HCT116 (cell line): ENCODE measurements at regions not wholly inside any gene's neighbourhood (a gene's known extent, or its start where the extent isn't known, plus 50 kb on each side); places are given as distances from the start of the nearest gene placed in this dataset.

ENCODE experiments used
- ATAC-seq: fragments of 200-7000 bp; cut with Tn5 transposase; 2 replicates; pipeline ENCODE4 v1.9.1; 2020; ENCODE audit warnings: mild to moderate bottlenecking, moderate library complexity
- BruUV-seq: library from RNA; stranded (reverse); fragments of 400-500 nt; replicated peaks from 2 replicates; lab custom pipeline; 2021; lab: Mats Ljungman, UMichigan
- CTCF ChIA-PET: fragments of 300-600 bp; sonication (Branson Sonifier 250); formaldehyde crosslinking; loops from one replicate; lab custom pipeline; 2021; ENCODE audit warnings: antibody characterized with exemption; lab: Charles Lee
- POLR2A ChIA-PET: fragments of 300-600, 350-600 bp; sonication (Branson Sonifier 250); formaldehyde crosslinking; loops from one replicate; lab custom pipeline; 2021; ENCODE audit warnings: antibody characterized with exemption; lab: Charles Lee
- RAD21 ChIA-PET, 2 experiments: fragments of 300-600 bp; sonication (Branson Sonifier 250); formaldehyde crosslinking; loops; one replicate each; lab custom pipeline; 2023; ENCODE audit warnings: low total read pairs in 2 of 2; ENCODE audit not compliant: uncharacterized antibody in 2 of 2, unreplicated experiment in 2 of 2, low non-redundant PET in 1 of 2; lab: Charles Lee
- DNase-seq: peaks from one replicate; pipeline ENCODE4 v3.0.0-alpha.2; 2010; ENCODE audit warnings: low read depth, low spot score
- H2AFZ ChIP-seq: fragments of 200-600 bp; shearing (Covaris generic), sonication (generic); 2 replicates; pipeline ENCODE4 v1.6.1; 2017; ENCODE audit warnings: low read depth, mixed run types, mixed read lengths, antibody characterized with exemption, low read length; ENCODE audit not compliant: poor library complexity, severe bottlenecking
- H3K27ac ChIP-seq: 2 replicates; pipeline ENCODE4 v1.5.1; 2012; ENCODE audit warnings: low read depth, low read length
- H3K27me3 ChIP-seq: fragments of 200-600 bp; sonication (generic); 2 replicates; pipeline ENCODE4 v1.6.1; 2016; ENCODE audit warnings: mixed run types, low read length, mixed read lengths; ENCODE audit not compliant: insufficient read depth
- H3K36me3 ChIP-seq, 2 experiments: fragments of 200-500 bp in 1 of 2; fragments of 200-600 bp in 1 of 2; sonication (Bioruptor generic) in 1 of 2; sonication (generic) in 1 of 2; 2 replicates each; pipeline versions ENCODE4 v1.5.1 to v1.6.1; 2014 to 2016; ENCODE audit warnings: low read length in 2 of 2, inconsistent platforms in 1 of 2, mixed read lengths in 1 of 2, mixed run types in 1 of 2; ENCODE audit not compliant: insufficient read depth in 2 of 2, control insufficient read depth in 1 of 2
- H3K4me1 ChIP-seq, 2 experiments: fragments of 200-600 bp in 1 of 2; sonication (generic) in 1 of 2; 2 replicates each; pipeline versions ENCODE4 v1.5.1 to v1.6.1; 2012 to 2017; ENCODE audit warnings: low read length in 2 of 2, inconsistent platforms in 1 of 2, mild to moderate bottlenecking in 1 of 2, mixed read lengths in 1 of 2, mixed run types in 1 of 2, moderate library complexity in 1 of 2; ENCODE audit not compliant: insufficient read depth in 2 of 2, control insufficient read depth in 1 of 2
- H3K4me2 ChIP-seq: fragments of 200-600 bp; sonication (generic); 2 replicates; pipeline ENCODE4 v1.6.1; 2017; ENCODE audit warnings: mixed run types, low read length, mixed read lengths
- H3K4me3 ChIP-seq, 2 experiments: fragments of 200-600 bp in 1 of 2; sonication (generic) in 1 of 2; replicated peaks in 1 of 2; 2 replicates each; pipeline ENCODE4 v1.5.1; 2011 to 2016; ENCODE audit warnings: low read length in 2 of 2, control low read depth in 1 of 2, low read depth in 1 of 2, mild to moderate bottlenecking in 1 of 2, mixed read lengths in 1 of 2, mixed run types in 1 of 2
- H3K79me2 ChIP-seq: fragments of 200-600 bp; sonication (generic); 2 replicates; pipeline ENCODE4 v1.6.1; 2017; ENCODE audit warnings: mild to moderate bottlenecking, mixed run types, low read length, moderate library complexity, mixed read lengths; ENCODE audit not compliant: insufficient read depth
- H3K9ac ChIP-seq: fragments of 200-600 bp; sonication (generic); 2 replicates; pipeline ENCODE4 v1.6.1; 2016; ENCODE audit warnings: low read length, mixed read lengths
- H3K9me2 ChIP-seq: fragments of 200-600 bp; sonication (generic), shearing (Covaris generic); 2 replicates; pipeline ENCODE4 v1.6.1; 2017; ENCODE audit warnings: mixed run types, mild to moderate bottlenecking, moderate library complexity; ENCODE audit not compliant: insufficient read depth
- H3K9me3 ChIP-seq, 2 experiments: fragments of 200-500 bp in 1 of 2; fragments of 200-600 bp in 1 of 2; sonication (Bioruptor generic) in 1 of 2; sonication (generic) in 1 of 2; 2 replicates each; pipeline ENCODE4 v1.6.1; 2014 to 2017; ENCODE audit warnings: low read length in 2 of 2, mixed read lengths in 2 of 2, inconsistent platforms in 1 of 2, low read depth in 1 of 2, mild to moderate bottlenecking in 1 of 2, mixed run types in 1 of 2, moderate library complexity in 1 of 2; ENCODE audit not compliant: control insufficient read depth in 1 of 2, insufficient read depth in 1 of 2
- H4K20me1 ChIP-seq: fragments of 200-600 bp; sonication (generic), shearing (Covaris generic); 2 replicates; pipeline ENCODE4 v1.6.1; 2017; ENCODE audit warnings: mixed run types, mild to moderate bottlenecking, moderate library complexity; ENCODE audit not compliant: insufficient read depth
- EGR1 ChIP-seq: IDR thresholded peaks from 2 replicates; pipeline ENCODE4 v1.6.1; 2012; ENCODE audit warnings: low read depth
- ELF1 ChIP-seq: IDR thresholded peaks from 2 replicates; pipeline ENCODE4 v1.6.1; 2012; ENCODE audit warnings: low read depth, borderline replicate concordance
- EZH2 ChIP-seq: fragments of 200-600 bp; sonication (generic); IDR thresholded peaks from 2 replicates; pipeline ENCODE4 v1.6.1; 2017; ENCODE audit warnings: antibody characterized with exemption, mixed run types
- EZH2phosphoT487 ChIP-seq: fragments of 200-600 bp; IDR thresholded peaks from 2 replicates; pipeline ENCODE4 v1.6.1; 2018; ENCODE audit warnings: antibody characterized with exemption, borderline replicate concordance
- FOSL1 ChIP-seq: IDR thresholded peaks from 2 replicates; pipeline ENCODE4 v1.6.1; 2012; ENCODE audit warnings: low read depth
- JUND ChIP-seq: IDR thresholded peaks from 2 replicates; pipeline ENCODE4 v1.6.1; 2012
- POLR2AphosphoS5 ChIP-seq: IDR thresholded peaks from 2 replicates; pipeline ENCODE4 v1.6.1; 2011; ENCODE audit warnings: mild to moderate bottlenecking, low read depth, low read length, moderate library complexity
- RAD21 ChIP-seq: IDR thresholded peaks from 2 replicates; pipeline ENCODE4 v1.6.1; 2012; ENCODE audit warnings: low read depth, mild to moderate bottlenecking
- SIN3A ChIP-seq: IDR thresholded peaks from 2 replicates; pipeline ENCODE4 v1.6.1; 2012; ENCODE audit warnings: low read depth
- SRF ChIP-seq: IDR thresholded peaks from 2 replicates; pipeline ENCODE4 v1.6.1; 2012; ENCODE audit warnings: low read depth
- TCF7L2 ChIP-seq: IDR thresholded peaks from 2 replicates; pipeline ENCODE4 v1.7.0; 2011; ENCODE audit warnings: borderline replicate concordance, inconsistent platforms; ENCODE audit not compliant: insufficient read depth, insufficient read length; ENCODE audit errors: extremely low read depth
- YY1 ChIP-seq: IDR thresholded peaks from 2 replicates; pipeline ENCODE4 v1.6.1; 2011; ENCODE audit warnings: low read length, low read depth, moderate library complexity, mild to moderate bottlenecking; ENCODE audit not compliant: insufficient replicate concordance; ENCODE audit errors: extremely low read depth
- ZFX ChIP-seq: fragments of 450-650 bp; IDR thresholded peaks from 2 replicates; pipeline ENCODE4 v1.6.1; 2017
- ZNF274 ChIP-seq: fragments of 200-500 bp; sonication (Bioruptor generic); IDR thresholded peaks from 2 replicates; pipeline ENCODE4 v1.6.1; 2014; ENCODE audit warnings: mild to moderate bottlenecking, low read depth, low read length, inconsistent platforms
- intact Hi-C: fragments of 100-400 bp; cut with micrococcal nuclease; formaldehyde crosslinking; loops from 2 replicates; pipeline ENCODE4 v1.10.0; 2022
- TF ChIP-seq, protein P1 (sequence below), 3 experiments: fragments of 200-600 bp in 1 of 3; sonication (generic) in 1 of 3; IDR thresholded peaks in 2 of 3; conservative IDR thresholded peaks in 1 of 3; 2 replicates each; pipeline ENCODE4 v1.5.1; 2012 to 2017; ENCODE audit warnings: low read depth in 2 of 3, low read length in 2 of 3, antibody characterized with exemption in 1 of 3, borderline replicate concordance in 1 of 3, control low read depth in 1 of 3, mild to moderate bottlenecking in 1 of 3, mixed read lengths in 1 of 3, mixed run types in 1 of 3, moderate library complexity in 1 of 3; ENCODE audit not compliant: insufficient read depth in 1 of 3
- TF ChIP-seq, protein P2 (sequence below): IDR thresholded peaks from 2 replicates; pipeline ENCODE4 v1.6.1; 2012

DNA sequence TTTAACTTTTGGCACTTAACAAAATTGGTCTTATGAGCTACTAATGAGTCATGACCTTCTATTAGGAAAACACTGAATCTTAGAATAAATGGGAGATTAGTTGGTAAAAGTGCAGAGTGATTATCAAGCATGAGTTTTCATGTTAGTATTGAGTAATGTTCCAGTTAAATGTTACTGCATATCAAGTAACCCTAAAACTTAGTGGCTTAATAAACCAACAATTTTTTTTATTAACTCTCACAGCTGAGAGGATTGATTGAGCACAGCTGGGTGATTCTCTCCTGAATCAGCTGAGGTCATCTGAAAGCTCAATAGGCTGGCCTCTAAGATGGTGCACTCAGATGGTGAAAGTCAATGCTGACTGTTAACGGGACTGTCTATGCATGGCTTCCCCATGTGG lies 248.6 kb downstream of the BCL11B start:
- Histone ChIP-seq H4K20me1 (no peaks in the 10 kb centered on the region), H3K4me3 (no peak overlapping the region), H3K27ac (no peak overlapping the region), H3K4me2 (no peak overlapping the region), H3K4me1 (peaks cover 5 to 12% of the 10 kb centered on the region in 2 experiments; a peak in 2 of 4 replicates), H3K79me2 (no peaks in the 10 kb centered on the region), H3K9me3 (no peaks in the 10 kb centered on the region), H2AFZ (no peak overlapping the region), H3K36me3 (no peaks in the 10 kb centered on the region), H3K27me3 (no peaks in the 10 kb centered on the region), H3K9me2 (no peaks in the 10 kb centered on the region), H3K9ac (no peak overlapping the region)
- DNase-seq = no peak
- no peak for ATAC-seq
- BruUV-seq = no TSS peak
- POLR2A ChIA-PET = no interaction called here
- RAD21 ChIA-PET = no interaction called here
- CTCF ChIA-PET = no interaction called here
- intact Hi-C loops = no loop called here
- TF ChIP-seq RAD21 = no peak
- TF ChIP-seq JUND = no peak
- no peak for TF ChIP-seq ELF1
- no peak for TF ChIP-seq EZH2phosphoT487
- TF ChIP-seq EZH2 = no peak
- no peak for TF ChIP-seq EGR1
- TF ChIP-seq POLR2AphosphoS5 = no peak
- no peak for TF ChIP-seq ZNF274
- TF ChIP-seq FOSL1 = no peak
- TF ChIP-seq TCF7L2 = no peak
- TF ChIP-seq, protein P1, sequence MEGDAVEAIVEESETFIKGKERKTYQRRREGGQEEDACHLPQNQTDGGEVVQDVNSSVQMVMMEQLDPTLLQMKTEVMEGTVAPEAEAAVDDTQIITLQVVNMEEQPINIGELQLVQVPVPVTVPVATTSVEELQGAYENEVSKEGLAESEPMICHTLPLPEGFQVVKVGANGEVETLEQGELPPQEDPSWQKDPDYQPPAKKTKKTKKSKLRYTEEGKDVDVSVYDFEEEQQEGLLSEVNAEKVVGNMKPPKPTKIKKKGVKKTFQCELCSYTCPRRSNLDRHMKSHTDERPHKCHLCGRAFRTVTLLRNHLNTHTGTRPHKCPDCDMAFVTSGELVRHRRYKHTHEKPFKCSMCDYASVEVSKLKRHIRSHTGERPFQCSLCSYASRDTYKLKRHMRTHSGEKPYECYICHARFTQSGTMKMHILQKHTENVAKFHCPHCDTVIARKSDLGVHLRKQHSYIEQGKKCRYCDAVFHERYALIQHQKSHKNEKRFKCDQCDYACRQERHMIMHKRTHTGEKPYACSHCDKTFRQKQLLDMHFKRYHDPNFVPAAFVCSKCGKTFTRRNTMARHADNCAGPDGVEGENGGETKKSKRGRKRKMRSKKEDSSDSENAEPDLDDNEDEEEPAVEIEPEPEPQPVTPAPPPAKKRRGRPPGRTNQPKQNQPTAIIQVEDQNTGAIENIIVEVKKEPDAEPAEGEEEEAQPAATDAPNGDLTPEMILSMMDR (IDR thresholded peaks at IDR 0.05 in 2 of 3, conservative IDR thresholded peaks at IDR 0.05 in 1 of 3; ENCODE audit: borderline replicate concordance in 1 of 3, insufficient read depth in 1 of 3, low read depth in 2 of 3, low read length in 2 of 3) = no peak
- no peak for TF ChIP-seq ZFX
- TF ChIP-seq, protein P2, sequence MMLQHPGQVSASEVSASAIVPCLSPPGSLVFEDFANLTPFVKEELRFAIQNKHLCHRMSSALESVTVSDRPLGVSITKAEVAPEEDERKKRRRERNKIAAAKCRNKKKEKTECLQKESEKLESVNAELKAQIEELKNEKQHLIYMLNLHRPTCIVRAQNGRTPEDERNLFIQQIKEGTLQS = no peak
- no peak for TF ChIP-seq SRF
- no peak for TF ChIP-seq YY1
- TF ChIP-seq SIN3A = no peak
